Panc1 (cell line): ENCODE measurements at regions not wholly inside any gene's neighbourhood (a gene's known extent, or its start where the extent isn't known, plus 50 kb on each side); places are given as distances from the start of the nearest gene placed in this dataset.

Experiments used
- CTCF ChIP-seq: fragments of 450-650 bp; IDR thresholded peaks from 2 replicates; pipeline ENCODE4 v1.5.1; 2017; ENCODE audit warnings: mild to moderate bottlenecking
- POLR2AphosphoS5 ChIP-seq: IDR thresholded peaks from 2 replicates; pipeline ENCODE4 v1.6.1; 2012; ENCODE audit warnings: mild to moderate bottlenecking, low read depth, low read length, moderate library complexity
- REST ChIP-seq, 2 experiments: IDR thresholded peaks; 2 replicates each; pipeline ENCODE4 v1.6.1; 2011 to 2012; ENCODE audit warnings: low read depth in 2 of 2, control low read depth in 1 of 2, low read length in 1 of 2, mild to moderate bottlenecking in 1 of 2, moderate library complexity in 1 of 2; ENCODE audit not compliant: insufficient read depth in 1 of 2
- SIN3A ChIP-seq: IDR thresholded peaks from 2 replicates; pipeline ENCODE4 v1.6.1; 2012; ENCODE audit warnings: low read depth, mild to moderate bottlenecking, low read length, moderate library complexity, borderline replicate concordance; ENCODE audit not compliant: insufficient read depth
- TCF7L2 ChIP-seq: IDR thresholded peaks from 2 replicates; pipeline ENCODE4 v1.6.1; 2011; ENCODE audit warnings: mild to moderate bottlenecking, low read depth, low read length, inconsistent platforms

- TF ChIP-seq CTCF: no peak
- no peak for TF ChIP-seq REST (IDR thresholded peaks at IDR 0.05; ENCODE audit: insufficient read depth in 1 of 2, low read depth in 2 of 2, low read length in 1 of 2)
- TF ChIP-seq SIN3A: no peak
- TF ChIP-seq POLR2AphosphoS5: no peak
- no peak for TF ChIP-seq TCF7L2
These were observed 77.6 kb upstream of the IGLL5 start for GRCh38 chr22:22810018-22810427.
